NCI-H510A treated with DMSO at 0.1 percent for 48 hours (cell line): ENCODE measurements at regions not wholly inside any gene's neighbourhood (a gene's known extent, or its start where the extent isn't known, plus 50 kb on each side); places are given as distances from the start of the nearest gene placed in this dataset.

Experiments
- DNase-seq: peaks from one replicate; lab custom pipeline; 2025; lab: John Stamatoyannopoulos, UW

- DNase-seq: no peak
Observed at GRCh38 chr7:98679741-98680140, 62.7 kb downstream of the NPTX2 start.

- DNase-seq: no peak
Observed at GRCh38 chr7:98681511-98681910, 64.4 kb downstream of the NPTX2 start.

- DNase-seq: peak; percentile 11
Observed at GRCh38 chr7:98681951-98682350, 64.9 kb downstream of the NPTX2 start.

GRCh38 chr7:98683514-98683913 lies 66.4 kb downstream of the NPTX2 start:
- DNase-seq: no peak

GRCh38 chr7:98685541-98685940 lies 68.5 kb downstream of the NPTX2 start:
- DNase-seq: no peak

GRCh38 chr7:98686466-98687080 lies 69.5 kb downstream of the NPTX2 start:
- no peak for DNase-seq

GRCh38 chr7:98687111-98687751 lies 70.1 kb downstream of the NPTX2 start:
- DNase-seq: no peak

GRCh38 chr7:98691619-98692018 lies 74.5 kb downstream of the NPTX2 start:
- no peak for DNase-seq

GRCh38 chr7:98697083-98697482 lies 80.0 kb downstream of the NPTX2 start:
- DNase-seq: no peak

GRCh38 chr7:98697485-98698240 lies 80.6 kb downstream of the NPTX2 start:
- DNase-seq: no peak

- DNase-seq: no peak
Observed at GRCh38 chr7:98698976-98699375, 81.9 kb downstream of the NPTX2 start.

- DNase-seq: no peak
Observed at GRCh38 chr7:98700533-98700932, 83.4 kb downstream of the NPTX2 start.

GRCh38 chr7:98701372-98701771 lies 84.3 kb downstream of the NPTX2 start:
- no peak for DNase-seq

GRCh38 chr7:98702021-98702420 lies 84.9 kb downstream of the NPTX2 start:
- DNase-seq: no peak

- no peak for DNase-seq
Observed at GRCh38 chr7:98703916-98704315, 86.8 kb downstream of the NPTX2 start.

GRCh38 chr7:98705626-98706025 lies 88.5 kb downstream of the NPTX2 start:
- no peak for DNase-seq

- no peak for DNase-seq
Observed at GRCh38 chr7:98707076-98707475, 90.0 kb downstream of the NPTX2 start.

GRCh38 chr7:98711945-98712344 lies 94.9 kb downstream of the NPTX2 start:
- DNase-seq: no peak

- no peak for DNase-seq
Observed at GRCh38 chr7:98713165-98713810, 96.2 kb downstream of the NPTX2 start.

GRCh38 chr7:98719396-98719795 lies 102.3 kb downstream of the NPTX2 start:
- DNase-seq: no peak

GRCh38 chr7:98722402-98722801 lies 105.3 kb downstream of the NPTX2 start:
- DNase-seq: no peak

GRCh38 chr7:98724591-98724990 lies 107.5 kb downstream of the NPTX2 start:
- DNase-seq: no peak
